GM12874 (cell line): ENCODE measurements at regions not wholly inside any gene's neighbourhood (a gene's known extent, or its start where the extent isn't known, plus 50 kb on each side); places are given as distances from the start of the nearest gene placed in this dataset.

Experiments used
- CTCF ChIP-seq: IDR thresholded peaks from 2 replicates; pipeline ENCODE4 v1.5.1; 2011; ENCODE audit warnings: low read depth, mild to moderate bottlenecking, control low read depth, low read length, moderate library complexity; ENCODE audit not compliant: insufficient read depth

DNA sequence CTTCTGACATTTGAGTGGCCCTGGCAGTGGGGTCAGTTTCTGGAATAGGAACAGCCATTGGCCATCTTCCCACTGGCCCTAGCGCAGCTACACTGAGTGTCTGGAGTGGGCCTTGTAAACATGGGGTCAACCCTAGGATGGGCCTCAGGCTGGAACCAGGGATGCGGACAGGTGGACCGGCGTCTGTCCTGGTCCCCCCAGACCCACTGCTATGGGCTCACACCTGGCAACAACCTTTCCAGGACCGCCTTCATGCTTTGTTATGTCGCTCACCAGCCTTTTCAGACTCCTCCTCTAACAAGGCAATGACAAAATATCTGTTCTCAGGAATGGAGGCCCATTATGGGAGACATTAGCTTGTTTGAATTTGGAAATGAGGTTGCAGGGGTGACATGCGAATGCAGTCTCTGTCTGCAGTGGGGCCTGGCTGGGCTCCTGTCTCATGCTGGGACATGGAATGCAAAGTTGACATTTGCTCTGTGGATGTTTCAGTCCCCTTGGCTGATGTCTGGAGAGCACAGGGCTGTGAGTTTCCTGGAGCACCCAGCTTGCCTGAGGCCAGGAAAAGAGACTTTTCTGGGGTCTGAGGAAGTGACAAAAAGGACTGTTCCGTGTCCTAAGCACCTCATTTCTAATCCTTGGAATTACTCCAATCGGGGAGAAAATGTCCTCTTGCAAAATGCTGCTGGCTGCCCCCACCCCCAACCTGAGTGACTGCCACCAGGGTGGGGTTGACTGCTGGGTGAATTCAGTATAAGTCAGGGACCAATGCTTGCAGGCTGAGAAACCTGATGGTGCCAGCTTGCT is 98.7 kb upstream of the PMEPA1 start:
- no peak for TF ChIP-seq CTCF

DNA sequence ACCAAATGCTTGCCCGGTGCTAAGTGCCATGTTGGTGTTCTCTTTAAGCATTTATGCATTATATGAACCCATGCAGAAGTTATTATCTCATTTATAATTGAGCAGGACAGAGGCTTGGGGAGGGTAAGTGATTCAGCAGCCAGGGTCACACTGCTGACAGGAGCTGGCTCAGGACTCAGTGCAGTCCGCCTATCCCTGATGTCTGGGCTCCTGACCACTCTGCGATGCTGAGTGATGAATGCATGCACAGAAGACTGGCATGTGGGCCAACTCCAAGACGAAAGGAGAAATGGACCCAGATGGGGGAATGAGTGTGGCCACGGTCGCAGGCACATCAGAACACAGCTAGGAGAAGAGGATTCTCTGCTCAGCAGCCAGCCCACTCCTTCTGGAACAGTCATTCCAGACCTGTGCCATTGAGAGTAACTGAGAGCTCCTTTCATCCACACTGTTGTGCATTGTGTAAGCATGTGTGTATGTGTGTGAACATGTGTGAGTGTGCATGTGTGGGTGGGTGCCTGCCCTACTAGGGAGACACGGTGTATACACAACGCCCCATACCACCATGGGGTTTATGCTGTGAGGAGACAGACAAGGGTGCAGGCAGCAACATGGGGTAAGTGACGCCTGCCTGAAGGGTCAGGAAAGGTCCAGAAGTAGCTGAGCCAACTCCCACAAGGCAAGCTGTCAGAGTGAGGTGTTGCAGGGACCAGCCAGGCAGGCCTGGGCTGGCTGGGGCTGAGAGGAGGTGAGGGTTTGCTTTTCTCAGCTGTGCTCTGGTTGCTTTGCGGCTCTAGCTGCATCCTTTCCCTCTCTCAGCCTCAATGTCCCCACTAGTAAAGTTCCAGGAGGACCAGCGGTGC is 97.8 kb upstream of the PMEPA1 start:
- no peak for TF ChIP-seq CTCF

DNA sequence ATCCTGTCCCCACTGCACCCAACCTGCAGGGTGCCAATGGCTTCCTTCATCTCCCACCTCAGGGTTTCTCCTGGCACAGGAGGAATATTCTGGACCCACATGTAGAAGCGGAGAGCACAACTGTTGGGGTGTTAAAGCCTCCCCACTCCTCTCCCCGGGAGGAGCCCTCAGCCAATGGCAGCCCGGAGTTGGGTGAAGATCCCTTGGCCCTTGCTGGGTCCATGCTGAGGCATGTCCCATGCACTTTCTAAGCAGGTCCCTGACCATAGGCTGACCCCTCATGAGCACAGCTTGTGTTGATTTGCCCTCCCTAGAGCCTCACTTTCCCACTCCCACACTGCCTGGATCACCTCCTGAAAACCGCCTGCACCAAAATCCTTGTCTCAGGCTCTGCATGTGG is 97.2 kb upstream of the PMEPA1 start:
- TF ChIP-seq CTCF, result no peak

DNA sequence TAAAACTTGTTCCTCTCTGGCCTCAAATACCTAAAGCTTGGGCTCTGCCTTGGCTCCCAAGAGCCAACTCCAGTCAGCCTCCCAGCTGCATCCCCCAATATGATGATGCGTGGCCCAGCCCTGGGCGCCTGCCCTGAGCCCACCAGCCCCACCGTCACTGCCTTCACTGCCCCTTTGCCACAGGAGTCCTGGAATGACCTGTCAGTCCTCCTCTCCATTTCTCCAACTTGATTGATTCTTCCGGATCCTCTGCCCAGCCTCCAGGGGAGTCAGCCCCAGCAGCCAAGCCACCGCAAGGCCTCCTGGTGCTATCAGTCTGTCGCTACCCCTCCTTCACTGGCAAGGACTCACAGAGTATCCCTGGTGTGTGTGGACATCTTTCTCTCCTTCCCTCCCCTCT is 96.7 kb upstream of the PMEPA1 start:
- no peak for TF ChIP-seq CTCF

DNA sequence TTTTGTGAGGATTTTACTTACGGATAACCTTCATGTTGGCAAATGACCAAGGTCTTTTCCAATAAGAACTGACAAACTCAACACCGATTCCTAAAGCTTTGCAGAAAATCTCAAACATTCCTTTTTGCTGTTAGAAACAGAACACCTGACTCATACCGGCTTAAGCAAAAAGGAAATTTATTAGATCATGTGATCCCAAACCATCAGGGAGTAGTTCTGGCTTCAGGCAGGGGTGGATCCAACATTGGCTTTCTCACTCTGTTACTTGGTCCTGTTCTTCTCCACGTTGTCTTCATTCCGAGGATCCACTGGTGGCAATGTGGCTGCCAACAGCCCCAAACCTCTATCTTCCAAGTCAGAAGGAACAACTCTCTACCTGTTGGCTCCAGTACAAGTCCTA is 95.9 kb upstream of the PMEPA1 start:
- TF ChIP-seq CTCF, result no peak

DNA sequence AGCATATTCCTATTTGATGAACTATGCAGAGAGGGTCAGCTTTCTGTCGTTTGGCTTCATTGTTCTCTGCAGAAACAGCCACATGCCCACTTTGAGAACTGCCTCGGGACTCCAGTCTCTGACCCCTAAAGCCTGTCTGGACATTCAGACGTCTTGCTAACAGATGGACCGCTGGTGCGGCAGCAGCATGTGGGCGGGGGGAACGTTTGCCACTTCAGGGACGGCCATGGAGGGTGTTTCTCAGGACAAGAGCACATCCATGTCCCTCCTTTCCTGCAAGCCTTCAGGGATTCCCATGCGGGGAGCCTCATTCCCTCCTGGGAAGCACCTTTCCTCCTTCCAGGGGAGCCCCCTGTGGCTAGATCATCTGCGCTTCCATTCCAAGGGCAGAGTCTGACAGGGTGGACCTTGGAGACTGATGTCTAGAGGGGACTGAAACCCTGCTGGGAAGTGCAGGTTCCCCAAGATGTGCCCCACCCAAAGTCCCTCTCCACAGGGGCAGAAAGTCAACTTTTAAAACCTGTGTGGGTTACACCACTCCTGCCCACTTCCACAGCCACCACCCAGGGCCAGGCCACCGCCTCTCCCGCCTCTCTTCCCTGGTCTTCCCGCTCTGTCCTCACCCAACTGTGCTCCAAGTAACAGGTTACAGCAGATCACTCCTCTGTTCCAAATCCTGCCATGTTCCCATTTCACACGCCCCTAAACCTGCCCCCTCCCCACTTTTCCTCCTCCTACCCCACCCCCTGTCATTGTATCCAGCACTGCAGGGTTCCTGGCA is 94.8 kb upstream of the PMEPA1 start:
- no peak for TF ChIP-seq CTCF

- TF ChIP-seq CTCF, result no peak
Measured at GRCh38 chr20:57803508-57804005, 93.7 kb upstream of the PMEPA1 start.
